AG08395 (cell line): ENCODE measurements at regions not wholly inside any gene's neighbourhood (a gene's known extent, or its start where the extent isn't known, plus 50 kb on each side); places are given as distances from the start of the nearest gene placed in this dataset.
"Not testable (repeated sequence)": the region's sequence is repeated elsewhere in the genome, so short reads cannot be mapped to it uniquely, and the experiment has no call there.

Source experiments
- DNase-seq: peaks from one replicate; pipeline ENCODE4 v3.0.0; 2012; ENCODE audit warnings: mixed read lengths, low spot score

DNA sequence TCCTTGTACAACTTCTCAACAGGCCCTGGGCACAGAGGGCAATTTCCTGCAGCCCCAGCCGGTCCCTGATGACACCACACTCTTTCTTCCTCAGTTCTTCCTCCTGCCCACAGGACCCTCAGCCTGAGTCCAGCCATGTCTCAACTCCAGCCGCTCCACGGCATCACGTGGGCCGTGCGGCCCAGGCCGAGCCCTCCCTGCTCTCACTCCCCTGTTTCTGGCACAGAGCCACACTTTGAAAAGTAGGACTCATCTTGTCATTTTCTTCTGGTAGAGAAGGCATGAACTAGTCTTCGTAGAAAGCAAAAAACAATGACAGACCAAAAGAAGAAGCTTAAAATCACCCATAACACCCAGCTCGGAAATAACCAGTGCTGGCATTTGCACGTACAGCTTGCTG lies 404.7 kb upstream of the IRX1 start:
- DNase-seq: no peak

- no peak for DNase-seq
These were observed 405.2 kb upstream of the IRX1 start for GRCh38 chr5:3190433-3190832.

- no peak for DNase-seq
These were observed 407.7 kb upstream of the IRX1 start for GRCh38 chr5:3187771-3188425.

- no peak for DNase-seq
These were observed 408.8 kb upstream of the IRX1 start for GRCh38 chr5:3186736-3187405.

DNA sequence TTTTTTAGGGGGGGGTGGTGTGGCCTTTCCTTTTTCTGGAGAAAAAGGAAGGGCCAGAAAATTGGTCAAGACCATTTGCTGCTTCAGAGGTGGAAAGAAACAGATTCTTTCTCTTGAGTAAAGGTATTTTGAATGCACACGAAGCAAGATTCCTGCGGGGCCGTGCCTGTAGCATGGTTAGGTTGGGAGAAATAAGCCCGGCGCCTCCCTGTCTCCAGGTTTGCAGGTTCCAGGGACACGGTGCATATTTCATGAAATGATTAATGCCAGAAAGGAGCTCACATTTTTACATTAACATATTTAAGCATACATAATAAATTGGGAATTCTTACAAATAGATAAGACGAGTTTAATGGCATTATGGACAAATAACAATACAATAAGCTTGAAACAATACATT lies 409.5 kb upstream of the IRX1 start:
- DNase-seq: no peak

- no peak for DNase-seq
These were observed 410.1 kb upstream of the IRX1 start for GRCh38 chr5:3185488-3185887.

GRCh38 chr5:3182133-3182876 lies 413.3 kb upstream of the IRX1 start:
- no peak for DNase-seq

DNA sequence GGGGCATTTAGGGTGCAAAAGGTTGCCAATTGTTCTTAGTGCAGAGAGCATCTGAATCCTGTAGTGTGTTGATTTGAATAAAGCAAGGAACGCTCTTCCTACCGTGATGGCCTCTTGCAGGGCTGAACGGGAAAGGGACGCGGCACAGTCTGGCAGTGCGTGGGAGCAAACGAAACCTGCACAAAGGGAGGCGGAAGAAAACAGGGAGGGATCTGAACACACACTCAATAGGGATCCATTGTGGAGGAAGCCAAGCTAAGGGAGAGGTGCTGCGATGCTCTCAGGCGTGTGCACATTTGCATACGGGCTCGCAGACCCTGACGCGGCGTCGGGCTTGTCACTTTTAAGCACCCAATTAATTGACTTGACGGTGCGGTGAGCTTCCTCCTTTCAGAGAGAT lies 414.0 kb upstream of the IRX1 start:
- DNase-seq: no peak

DNA sequence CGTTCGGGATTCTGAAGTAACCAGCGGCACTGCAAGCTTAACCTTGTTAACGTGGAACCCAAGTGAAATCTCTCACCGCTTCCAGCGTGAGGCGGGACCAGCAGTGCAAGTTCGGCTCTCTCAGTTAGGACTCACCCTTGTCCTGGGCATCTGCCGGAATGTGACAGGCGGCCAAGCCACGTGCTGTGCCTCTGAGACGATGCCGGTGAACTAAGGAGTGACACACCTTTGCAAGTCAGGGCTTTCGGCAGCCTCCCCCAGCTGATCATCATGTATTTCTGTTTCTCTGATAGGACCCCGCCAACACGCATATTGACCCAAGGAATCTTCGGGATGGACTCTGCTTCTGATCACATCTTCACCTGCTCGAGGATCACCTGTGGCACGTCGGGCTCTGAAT lies 415.0 kb upstream of the IRX1 start:
- DNase-seq: no peak

DNA sequence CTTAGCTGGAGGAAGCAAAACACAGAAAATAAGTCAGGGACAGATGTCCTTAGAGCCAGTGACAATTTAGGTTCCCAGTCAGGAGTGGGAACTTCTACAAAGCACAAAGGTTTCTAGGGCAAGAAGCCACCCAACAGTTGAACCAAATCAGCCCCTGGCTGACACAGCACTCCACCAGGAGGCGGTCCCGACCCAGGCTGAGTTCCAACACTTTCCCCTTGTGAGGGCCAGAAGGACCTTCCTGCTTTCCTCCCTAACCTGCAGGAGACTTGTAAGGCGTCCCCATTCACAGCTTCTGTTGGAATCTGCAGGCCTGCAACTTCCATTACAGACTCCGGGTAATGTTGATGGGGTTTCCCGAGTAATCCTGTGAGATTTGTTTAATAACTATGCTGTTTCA lies 416.4 kb upstream of the IRX1 start:
- no peak for DNase-seq

- DNase-seq: no peak
These were observed 418.3 kb upstream of the IRX1 start for GRCh38 chr5:3177338-3177737.

DNA sequence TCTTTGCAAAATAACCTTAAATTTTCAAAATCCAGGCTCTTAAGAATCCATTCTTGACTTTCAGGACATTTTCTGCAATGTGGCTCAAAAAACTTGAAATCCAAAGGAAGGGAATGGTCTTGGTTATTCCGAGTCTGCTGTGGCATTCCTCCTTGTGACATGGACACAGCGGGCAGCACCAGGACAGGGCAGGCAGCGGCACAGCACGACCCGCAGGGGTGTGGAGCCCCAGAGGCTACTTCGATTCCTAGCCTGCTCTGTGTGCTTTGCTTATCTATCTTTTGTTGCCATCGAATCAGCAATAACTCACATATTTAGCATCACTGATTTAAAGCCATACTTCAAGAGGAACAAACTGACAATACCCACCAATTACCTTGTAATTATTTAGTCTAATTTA lies 420.2 kb upstream of the IRX1 start:
- DNase-seq: no peak

- DNase-seq: no peak
These were observed 416.0 kb upstream of the IRX2 start for GRCh38 chr5:3167473-3167872.

DNA sequence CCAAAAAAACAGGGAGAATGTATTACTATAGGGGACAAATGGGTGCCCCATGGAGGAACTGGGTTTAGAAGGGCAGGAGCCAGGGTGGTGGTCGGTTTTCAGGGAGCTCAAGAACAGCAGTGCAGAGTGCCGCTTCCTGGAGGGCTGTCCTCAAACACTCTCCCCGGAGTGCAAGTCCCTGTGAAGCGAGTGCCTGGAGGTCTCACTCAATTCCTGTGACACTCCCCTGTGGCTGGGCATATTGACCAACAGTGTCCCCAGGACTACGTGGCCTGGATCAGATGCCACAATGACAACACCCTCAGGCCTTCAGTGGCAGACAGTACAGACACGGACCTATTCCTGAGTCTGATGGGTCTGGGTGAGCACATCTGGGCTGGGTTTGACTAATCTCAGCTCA lies 412.1 kb upstream of the IRX2 start:
- no peak for DNase-seq

- no peak for DNase-seq
These were observed 410.2 kb upstream of the IRX2 start for GRCh38 chr5:3161672-3162071.

DNA sequence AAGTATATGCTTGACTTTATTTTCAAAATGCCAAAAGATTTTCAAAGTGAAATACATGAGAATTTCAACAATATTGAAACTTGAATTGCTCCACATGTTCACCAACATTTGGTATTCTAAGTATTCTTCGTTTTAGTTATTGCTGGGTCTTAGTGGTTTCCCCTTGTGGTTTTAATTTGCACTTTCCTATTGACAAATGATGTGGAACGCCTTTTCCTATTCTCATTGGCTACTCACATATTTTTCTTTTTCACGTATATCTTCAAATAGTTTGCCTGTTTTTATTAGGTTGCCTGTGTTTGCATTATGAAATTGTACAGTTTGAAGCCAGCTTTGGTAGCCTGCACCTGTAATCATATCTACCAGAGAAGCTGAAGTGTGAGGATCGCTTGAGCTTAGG lies 405.7 kb upstream of the IRX2 start:
- DNase-seq: no peak

GRCh38 chr5:3155717-3156116 lies 404.2 kb upstream of the IRX2 start:
- DNase-seq: no peak

- no peak for DNase-seq
These were observed 403.6 kb upstream of the IRX2 start for GRCh38 chr5:3155046-3155445.

- no peak for DNase-seq
These were observed 402.4 kb upstream of the IRX2 start for GRCh38 chr5:3153906-3154305.

DNA sequence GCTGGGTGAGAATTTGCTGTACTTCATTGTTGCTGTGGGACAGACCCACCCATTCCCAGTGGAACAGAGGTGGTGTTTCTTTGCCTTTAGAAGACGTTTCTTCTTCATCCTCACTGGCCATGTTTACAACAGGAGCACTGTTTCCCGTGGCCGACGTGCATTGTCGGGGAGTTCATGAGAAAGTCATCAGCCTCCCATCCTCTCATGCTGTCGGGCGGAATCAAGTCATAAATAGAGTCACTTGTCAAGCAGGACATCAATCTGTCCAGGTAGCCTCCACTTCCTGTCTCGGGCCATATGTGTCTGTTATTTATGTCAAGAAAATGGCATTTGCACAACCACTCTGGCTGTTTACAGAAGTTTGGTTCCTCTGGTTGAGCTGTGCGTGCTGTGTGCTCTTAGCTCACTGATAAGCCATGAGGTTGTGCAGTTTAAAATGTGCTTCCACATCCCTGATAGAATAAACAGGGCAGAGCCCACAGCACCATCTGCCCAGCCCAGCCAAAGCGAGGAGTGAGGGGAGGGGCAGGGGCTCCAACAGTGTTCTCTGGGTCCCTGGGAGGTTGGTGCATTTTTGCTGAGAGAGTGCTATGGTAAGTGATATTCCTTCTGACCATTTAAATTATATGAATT lies 401.9 kb upstream of the IRX2 start:
- DNase-seq: no peak

- no peak for DNase-seq
These were observed 398.4 kb upstream of the IRX2 start for GRCh38 chr5:3149899-3150298.

- DNase-seq: not testable (repeated sequence)
These were observed 395.9 kb upstream of the IRX2 start for GRCh38 chr5:3147405-3147804.

GRCh38 chr5:3145641-3146040 lies 394.2 kb upstream of the IRX2 start:
- no peak for DNase-seq
